Stromal cell of bone marrow (primary cell): ENCODE measurements at regions not wholly inside any gene's neighbourhood (a gene's known extent, or its start where the extent isn't known, plus 50 kb on each side); places are given as distances from the start of the nearest gene placed in this dataset.

Source experiments
- DNase-seq: peaks from one replicate; pipeline ENCODE4 v3.0.0-alpha.2; 2012; ENCODE audit warnings: low read depth

DNA sequence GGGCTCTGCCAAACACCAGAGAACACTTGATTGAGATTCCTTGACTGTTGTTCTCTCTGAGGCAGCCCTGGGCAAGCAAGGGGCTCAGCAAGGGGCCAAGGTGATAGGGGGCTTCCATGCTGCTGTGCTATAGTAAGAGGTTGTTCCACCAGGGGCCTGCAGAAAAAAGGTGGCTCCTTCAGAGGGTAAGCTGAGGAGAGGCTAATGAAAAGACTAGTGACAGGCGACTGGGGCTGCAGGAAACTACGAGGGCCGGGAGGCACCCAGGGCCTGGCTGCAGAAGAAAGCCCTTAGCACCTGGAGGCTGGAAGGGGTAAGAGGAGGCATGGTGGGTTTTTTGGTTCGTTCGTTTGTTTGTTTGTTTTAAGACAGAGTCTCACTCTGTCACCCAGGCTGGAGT, 88.0 kb upstream of the CTNNA1 start:
- DNase-seq, result no peak

DNA sequence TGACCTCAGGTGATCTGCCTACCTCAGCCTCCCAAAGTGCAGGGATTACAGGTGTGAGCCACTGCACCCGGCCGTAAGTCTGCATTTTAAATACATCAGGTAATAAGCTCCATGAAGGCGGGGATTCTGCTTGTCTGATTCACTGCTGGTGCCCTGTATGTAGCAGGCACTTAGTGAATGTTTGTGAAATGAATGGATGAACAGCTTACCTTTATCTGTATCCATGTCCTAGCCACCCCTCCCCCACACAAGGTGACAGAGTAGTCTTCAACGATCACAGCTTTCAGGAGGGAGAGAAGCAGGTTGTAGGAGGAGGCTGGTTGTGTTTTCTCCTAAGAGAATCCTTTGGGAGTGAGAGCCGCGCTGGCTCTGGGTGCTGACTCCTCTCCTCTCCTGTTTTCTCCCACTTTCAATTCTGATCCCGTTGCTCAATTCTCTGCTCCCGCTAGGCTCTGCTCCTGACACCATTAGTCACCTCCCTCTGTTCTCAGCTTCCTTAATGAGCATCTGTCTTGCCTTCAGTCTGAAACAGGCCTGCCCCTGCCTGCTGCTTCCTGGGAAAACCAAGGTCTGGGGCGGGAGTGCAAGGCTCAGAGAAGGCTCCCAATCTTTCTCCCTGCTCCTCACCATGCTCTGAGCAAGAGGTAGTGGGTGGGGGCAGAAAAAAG, 88.8 kb upstream of the CTNNA1 start:
- DNase-seq, result peak; percentile 39

DNA sequence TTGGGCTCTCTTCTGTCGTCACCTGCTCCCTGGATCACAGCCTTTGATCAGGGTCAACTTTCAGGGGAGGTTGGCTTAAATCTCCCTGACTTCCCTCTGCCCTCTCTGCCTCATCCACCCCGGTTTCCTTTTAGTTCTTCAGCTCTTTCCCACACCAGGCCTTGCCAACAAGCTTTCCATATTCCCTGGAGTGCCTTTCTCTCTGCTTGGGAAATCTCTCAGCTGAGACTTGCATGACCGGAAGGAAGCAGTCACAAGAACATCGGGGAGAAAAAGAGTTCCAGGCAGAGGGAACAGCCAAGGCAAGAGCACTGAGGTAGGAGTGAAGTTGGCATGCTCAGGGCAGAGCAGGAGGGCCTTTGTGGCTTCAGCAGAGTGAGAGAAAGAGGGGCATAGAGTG, 88.4 kb upstream of the HSPA9 start:
- DNase-seq, result peak; percentile 52

DNA sequence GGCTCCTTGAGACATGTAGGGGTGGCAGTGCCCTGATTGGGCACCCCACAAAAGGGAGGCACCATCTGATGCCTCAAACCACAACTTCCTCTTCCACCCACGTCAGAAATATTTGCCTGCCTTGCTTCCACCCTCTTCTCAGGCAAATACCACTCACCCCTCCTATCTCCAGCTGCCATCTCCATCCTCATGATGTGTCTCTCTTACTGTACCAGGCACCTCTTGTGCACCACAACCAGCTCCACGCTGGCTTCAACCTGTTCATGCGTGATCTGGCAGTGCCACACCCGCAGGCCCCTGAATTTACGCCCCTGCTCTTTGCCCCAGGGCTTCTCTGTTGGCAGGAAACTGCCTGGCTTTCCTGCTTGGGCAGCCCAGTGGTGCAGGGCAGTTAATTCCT, 87.8 kb upstream of the HSPA9 start:
- DNase-seq, result no peak

DNA sequence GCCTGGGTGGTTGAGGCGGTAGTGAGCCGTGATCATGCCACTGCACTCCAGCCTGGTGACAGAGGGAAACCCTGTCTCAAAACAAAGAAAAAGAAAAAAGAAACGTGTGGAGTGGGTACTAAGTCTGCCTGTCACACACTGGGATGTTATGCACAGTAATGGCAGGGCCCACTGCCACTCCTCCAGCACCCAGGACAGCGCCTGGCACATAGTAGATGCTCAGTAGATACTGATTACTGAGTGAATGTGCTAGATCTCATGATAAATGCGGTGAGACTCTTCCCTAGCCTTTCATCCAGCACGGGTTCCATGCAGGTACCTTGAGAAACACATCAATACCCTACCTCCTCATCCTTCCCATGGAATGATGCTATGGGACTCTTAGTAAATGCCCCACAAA, 87.4 kb upstream of the HSPA9 start:
- DNase-seq, result no peak

DNA sequence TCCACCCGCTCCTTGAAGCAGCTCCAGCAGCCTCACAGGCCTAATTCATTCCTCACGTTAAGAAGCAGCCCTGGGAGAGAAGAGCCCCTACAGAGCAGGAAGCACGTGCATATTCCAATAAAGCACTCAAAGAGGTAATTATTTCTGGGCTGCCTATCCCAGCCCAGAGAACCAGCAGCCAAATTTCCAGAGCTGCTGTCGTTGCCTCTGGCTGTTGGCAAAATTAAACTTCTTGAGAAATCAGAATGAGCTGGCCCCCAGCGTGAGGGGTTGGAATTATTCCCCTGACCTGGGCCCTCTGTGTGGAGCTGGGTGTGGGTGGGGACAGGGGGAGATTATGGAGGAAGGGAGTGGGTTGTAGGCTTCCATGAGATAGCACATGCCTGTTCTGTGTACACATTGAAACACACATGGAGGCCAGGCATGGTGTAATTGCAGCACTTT, 86.8 kb upstream of the HSPA9 start:
- no peak for DNase-seq

DNA sequence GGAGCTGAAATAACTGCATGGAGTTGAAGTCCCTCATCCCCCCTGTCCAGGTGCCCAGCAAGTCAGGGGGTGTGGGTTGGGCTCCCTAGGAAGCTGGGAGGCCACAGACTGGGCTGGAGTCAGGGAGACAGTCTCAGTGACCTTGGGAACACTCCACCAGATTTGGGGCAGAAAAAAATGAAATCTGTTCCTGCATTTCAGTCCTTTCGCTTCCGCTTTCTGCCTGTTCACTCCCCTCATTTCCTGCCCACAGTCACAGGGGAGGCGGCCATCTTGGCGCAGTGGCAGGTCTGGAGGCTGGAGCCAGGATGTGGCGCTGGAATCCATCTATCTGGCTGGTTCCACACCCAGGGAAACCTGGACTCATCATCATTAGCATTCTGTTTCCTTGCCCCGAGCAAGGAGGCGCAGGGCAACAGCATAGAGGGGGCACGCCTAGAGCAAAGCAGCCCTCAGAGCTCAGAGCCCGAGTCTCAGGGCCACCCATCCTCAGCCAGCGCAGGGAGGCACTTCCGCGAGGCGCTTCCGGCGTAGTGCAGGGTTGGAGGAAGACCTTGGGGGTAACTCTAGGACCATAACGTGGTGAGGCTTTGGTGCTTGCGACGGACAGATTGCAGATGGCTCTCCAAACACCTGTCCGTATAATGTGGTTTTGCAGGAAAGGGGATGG, 86.2 kb upstream of the HSPA9 start:
- DNase-seq, result no peak

DNA sequence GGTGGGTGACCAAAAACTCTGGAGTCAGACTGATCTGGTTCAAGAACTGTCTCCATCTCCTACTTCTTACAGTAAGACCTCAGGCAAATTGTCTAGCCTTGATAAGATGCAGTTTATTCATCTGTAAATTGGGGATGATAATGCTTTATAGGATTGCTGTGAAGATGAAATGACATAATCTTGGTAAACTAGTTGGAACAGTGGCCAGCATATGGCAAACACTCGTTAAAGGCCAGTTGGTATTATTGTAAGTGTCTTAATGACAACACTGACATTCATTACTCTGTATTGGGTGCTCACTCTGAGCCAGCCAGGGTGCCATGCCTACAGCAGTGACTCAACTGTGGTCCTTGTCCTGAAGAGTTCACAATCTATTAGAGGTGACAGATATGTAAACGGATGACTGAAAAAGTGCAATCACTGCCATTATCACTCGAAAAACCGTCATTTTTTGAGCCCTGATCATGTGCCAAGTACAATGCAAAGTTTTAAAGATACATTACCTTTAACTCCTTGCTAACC, 84.9 kb upstream of the HSPA9 start:
- no peak for DNase-seq

DNA sequence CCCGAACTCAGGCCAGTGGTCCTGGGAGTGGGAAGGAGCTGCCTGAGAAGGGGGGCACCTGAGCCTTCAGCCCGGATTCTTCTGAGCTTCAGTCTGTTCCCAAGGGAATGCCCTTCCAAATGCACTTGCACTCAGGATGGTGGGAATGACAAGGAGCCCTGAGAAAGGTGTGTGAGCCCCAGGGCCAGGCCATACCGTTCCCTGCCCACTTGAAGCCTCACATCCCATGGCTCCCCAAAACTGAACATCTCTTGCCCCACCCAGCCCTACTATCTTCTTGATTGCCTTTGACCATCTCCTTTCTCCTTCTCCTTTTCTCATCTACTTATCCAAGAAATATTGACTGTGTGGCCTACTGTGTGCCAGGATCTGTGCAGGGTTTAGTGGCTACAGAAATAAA, 84.4 kb upstream of the HSPA9 start:
- no peak for DNase-seq

DNA sequence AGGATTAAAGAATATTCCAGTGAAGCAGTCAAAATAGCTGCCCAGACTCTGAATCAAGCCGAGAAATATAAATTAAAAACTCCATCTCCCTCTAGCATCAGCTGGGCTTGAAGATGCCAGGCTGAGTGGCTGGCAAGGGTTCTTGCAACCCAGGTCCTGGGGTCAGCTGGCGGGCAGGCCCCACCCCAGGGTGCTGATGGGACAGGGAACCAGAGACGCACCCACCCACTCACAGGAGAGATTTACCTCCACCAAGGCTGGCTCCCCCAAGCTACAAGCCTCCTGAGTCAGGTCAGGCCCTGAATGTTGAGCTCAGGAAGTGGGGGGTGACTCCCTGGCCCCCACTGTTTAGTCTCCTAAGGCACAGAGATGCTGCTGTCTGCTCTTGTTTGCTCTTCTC, 83.9 kb upstream of the HSPA9 start:
- DNase-seq, result no peak

DNA sequence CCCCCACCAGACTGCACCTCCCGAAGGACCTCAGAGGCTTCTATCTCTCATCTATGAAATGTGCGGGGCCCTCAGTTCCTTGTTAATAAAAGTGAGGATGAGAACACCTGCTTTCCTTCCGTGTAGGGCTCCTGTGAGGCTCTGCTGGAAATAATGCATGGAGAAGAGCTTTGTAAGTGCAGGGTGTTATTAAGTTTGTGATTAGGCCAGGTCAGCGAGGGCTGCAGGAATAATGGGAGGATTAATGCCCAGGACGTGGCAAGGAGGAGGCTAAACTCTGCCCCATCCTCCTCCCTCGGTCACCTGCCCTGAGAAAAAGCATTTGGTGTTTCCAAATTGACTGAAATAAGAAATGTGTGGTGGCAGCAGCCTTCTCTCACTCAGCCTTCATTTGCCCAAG, 83.5 kb upstream of the HSPA9 start:
- no peak for DNase-seq

DNA sequence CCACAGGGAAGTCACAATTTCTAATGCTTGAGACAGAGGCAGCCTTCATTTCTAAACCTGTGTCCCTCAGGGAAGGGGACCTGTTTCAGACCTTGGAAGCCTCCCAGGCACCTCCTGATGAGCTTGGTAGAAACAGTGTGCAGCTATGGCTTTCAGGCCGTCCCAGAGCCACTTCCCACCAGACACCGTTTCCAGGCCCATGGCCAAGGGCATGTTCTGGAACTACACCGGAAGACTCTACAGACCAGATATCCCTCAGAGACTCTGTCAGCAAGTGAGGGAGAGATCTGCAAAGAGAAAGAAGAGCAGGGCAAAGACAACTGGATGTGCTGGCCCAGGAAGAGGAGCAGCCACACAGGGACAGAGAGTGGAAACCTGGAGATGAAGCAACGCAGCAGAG, 82.2 kb upstream of the HSPA9 start:
- no peak for DNase-seq

DNA sequence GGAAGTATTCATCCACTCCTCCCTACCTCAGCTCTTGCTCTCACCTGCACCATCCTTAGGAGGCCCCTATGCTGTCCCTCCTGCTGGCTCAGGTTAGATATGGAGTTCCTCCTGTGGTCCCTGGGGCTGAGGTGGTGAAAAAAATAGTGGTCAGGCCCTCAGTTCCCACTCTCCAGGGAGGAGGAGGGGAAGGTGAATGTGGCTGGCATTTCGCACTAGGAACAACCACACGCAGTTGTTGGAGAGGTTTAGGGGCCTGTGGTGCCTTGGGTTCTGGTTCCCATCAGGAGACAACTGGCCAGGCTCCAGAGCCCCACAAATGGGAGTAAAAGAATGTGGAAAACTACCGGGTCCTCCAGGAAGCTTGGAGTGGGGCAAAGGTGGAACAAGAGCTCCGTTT, 81.7 kb upstream of the HSPA9 start:
- DNase-seq, result no peak

DNA sequence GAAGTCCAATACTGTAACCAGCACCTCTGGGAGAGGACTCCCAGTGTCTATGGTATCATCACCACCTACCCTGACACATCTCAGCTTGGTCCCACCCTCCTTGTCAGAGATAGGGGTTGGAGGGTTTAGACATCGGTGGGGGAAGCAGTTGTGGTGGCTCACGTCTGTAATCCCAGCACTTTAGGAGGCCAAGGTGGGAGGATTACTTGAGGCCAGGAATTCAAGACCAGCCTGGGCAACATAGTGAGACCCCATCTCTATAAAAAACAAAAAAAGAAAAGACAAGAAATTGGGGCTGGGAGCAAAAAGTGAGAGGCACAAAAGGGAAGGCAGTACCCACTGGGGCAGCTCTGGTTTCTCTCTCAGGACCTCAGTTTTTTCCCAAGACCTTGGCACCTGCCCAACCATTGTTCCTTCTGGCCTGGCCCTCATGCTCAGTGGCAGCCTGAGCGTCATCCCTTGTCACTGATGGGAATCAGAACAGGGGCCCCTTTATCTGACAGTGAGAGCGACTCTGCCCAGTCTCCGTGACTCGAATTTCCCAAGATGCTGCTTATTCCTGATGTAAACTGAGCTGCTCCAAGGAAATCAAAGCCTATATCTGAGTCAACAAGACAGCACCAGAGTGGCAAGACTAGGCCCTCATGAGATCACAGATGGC, 80.5 kb upstream of the HSPA9 start:
- DNase-seq, result no peak

DNA sequence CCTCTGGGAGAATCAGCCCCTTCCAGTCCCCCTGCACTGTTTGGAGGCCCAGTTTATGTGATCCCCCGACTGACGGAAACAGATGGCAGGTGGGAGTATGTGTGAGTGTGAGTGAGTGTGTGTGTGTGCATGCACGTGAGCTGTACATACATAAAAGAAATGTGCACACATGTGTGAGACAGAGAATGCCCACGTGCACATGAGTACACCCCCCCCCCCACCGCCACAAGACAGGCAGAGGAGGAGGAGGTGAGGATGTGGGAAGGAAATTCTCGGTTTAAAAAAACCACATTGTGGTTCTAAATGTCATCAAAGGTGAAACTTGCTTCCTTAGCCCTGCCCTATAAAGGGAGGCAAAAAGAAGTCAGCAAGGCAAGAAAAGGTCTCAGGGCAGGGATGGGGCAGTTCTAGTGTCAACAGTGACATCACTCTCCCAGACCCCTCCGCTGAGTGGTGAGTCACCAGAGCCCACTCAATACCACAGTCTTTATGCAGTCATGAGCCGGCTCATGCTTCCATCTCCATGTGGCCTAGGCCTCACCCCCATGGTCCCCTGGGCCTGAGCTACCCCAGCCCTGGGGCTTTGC, 79.2 kb upstream of the HSPA9 start:
- DNase-seq, result no peak

DNA sequence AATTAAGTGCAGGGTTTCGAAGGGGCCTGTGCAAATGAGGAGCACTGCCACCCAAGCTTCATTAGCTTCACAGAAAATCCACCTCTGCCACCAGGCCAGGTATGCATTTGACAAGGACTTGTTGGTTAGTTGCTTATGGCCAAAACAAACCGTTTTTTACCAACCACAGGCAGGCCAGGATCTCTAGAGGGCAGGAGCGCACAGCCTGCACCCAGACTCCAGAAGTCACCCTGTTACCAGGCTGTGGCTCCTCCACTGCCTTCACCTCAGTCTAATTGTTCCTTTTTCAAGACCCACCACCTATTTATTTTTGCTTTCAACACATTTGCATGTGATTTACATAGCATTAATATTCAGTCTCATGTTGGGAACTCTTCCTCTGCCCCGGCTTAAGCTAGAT, 78.3 kb upstream of the HSPA9 start:
- DNase-seq, result no peak

DNA sequence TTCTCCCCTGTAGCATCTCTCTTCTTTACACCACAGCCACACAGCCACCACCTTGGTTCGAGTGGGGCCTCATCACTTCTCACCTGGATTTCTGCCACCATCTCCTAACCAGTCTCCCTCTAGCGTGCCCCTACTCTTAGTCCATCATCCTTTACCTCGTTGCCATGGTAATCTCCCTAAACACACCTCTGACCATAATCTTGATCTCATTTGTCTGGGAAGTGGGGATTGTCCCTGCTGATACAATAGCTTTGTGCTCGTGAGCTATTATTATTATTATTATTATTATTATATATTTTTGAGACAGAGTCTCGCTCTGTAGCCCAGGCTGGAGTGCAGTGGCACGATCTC, 76.5 kb upstream of the HSPA9 start:
- no peak for DNase-seq

DNA sequence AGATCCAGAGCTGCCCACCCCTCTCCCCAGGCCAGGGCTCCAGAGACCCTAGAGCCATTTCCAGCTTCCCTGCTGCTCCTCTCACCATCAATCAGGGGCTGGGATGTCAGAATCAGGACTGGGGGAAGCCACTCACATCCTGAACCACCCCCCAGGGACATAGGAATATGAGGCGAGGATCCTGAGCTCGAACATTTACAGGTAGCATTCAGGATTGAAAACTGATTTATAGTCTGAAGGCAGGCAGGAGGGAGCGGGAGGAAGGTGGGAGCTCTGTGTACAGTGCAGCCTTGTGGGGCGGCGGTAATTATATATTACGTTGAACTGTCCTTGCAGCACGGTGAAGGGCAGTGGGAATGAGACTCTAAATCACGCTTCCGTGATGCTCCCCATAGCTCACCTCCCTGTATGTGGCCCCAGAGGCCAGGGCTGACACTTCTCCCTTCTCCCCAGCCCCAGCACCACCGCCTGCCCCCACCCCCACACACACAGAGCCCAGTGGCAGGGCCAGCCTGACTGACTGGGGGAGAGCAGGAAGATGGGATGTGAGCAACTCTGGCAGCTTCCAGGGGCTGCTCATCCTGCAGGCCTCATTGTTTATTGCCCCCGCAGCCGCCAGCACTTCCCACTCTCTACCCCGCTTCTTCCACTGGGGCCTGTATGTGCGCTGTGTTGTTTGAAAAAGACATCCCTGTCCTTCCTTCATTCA, 76.0 kb upstream of the HSPA9 start:
- DNase-seq, result no peak

DNA sequence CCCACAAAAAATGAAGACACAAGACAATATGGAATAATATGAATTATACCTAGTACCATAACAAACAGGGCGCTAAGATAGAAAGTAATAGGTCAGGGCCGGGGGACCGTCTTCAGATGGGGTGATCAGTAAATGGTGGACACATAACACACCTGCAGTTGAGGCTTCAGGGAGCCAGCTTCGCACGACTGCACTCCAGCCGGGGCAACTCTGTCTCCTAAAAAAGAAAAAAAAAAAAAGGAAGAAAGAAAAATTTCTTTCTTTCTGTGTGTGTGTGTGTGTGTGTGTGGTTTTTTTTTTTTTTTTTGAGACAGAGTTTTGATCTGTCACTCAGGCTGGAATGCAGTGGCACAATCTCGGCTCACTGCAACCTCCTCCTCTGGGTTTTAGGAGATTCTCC, 75.0 kb upstream of the HSPA9 start:
- no peak for DNase-seq

DNA sequence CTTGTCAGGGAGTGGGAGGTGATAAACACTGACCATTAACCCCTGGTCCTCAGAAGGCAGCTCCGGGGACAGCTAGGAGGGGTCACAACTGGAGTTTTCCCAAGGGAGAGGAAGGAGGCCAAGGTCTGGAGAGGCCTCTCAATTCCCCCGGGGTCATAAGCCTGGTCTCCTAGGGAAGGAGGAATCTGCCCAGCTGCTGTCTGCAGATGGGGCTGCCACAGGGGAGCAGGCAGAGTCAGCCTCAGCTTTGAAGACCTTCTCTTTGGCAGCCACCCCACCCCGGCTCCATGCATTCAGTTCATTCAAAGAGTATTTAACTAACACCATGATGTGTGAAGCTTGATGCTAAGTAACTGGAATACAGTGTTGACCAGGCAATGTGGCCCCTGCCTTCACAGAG, 74.6 kb upstream of the HSPA9 start:
- DNase-seq, result no peak

DNA sequence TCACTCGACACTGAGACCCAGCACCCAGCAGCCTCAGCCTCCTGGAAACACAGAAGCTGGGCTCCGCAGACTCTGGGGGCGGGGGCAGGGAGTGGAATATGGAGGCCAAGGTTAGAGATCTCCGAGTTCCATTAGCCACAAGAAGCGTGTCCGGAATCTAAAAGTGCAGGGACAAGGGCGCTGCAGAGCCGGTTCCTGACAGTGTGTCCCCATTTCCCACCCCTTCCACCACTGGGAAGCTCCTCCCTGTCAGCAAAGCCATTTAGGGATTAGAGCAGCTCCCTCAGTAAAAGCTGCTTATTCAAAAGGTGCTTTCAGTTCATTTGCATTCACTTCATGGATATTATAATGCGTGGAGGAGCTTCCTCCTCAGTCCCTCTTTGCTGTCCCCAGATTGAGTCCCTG, 74.1 kb upstream of the HSPA9 start:
- no peak for DNase-seq

DNA sequence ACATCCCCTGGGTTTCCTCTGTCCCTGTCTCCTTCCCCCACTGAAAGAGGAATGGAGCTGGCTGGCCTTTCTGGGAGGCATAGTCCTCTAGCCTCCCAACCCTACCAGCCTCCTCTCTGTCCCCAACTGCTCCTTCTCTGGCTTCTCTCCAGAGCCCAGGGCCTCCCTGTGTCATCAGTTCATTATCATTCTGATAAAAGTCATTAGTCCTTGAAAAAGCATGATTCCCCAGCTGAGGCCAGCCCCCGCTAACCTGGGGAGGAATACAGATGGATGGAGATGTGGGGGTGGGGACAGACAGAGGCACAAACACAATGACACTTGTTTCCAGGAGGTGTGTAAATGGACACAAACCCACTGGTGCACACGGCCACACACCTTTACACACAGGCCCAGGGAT, 73.6 kb upstream of the HSPA9 start:
- DNase-seq, result no peak
